Mononuclear cell (primary cell): ENCODE measurements at regions not wholly inside any gene's neighbourhood (a gene's known extent, or its start where the extent isn't known, plus 50 kb on each side); places are given as distances from the start of the nearest gene placed in this dataset.
"Not testable (repeated sequence)": the region's sequence is repeated elsewhere in the genome, so short reads cannot be mapped to it uniquely, and the experiment has no call there.

ENCODE experiments used
- H3K27me3 ChIP-seq: 2 replicates; pipeline ENCODE4 v1.6.0; 2011; ENCODE audit warnings: low read length, control low read depth; ENCODE audit not compliant: insufficient read depth
- H3K4me1 ChIP-seq: 2 replicates; pipeline ENCODE4 v1.5.1; 2011; ENCODE audit warnings: mild to moderate bottlenecking, low read length, control low read depth; ENCODE audit not compliant: insufficient read depth
- H3K4me3 ChIP-seq: 2 replicates; pipeline ENCODE4 v1.5.1; 2011; ENCODE audit warnings: mild to moderate bottlenecking, low read length, moderate library complexity
- H3K9me3 ChIP-seq: 2 replicates; pipeline ENCODE4 v1.5.1; 2011; ENCODE audit warnings: low read depth, mild to moderate bottlenecking, control low read depth, low read length

- Histone ChIP-seq H3K27me3 (no peaks in the 10 kb centered on the region), H3K9me3 (no peaks in the 10 kb centered on the region), H3K4me1 (no peaks in the 10 kb centered on the region), H3K4me3 (no peak overlapping the region)
Measured at GRCh38 chr21:24634749-24635148, 972.5 kb downstream of the MRPL39 start.

GRCh38 chr21:24628536-24628935 is 978.7 kb downstream of the MRPL39 start:
- no peaks in the 10 kb centered on the region for H3K27me3 ChIP-seq
- no peaks in the 10 kb centered on the region for H3K9me3 ChIP-seq
- no peaks in the 10 kb centered on the region for H3K4me1 ChIP-seq
- H3K4me3 ChIP-seq: no peak overlapping the region

GRCh38 chr21:24628046-24628445 is 979.2 kb downstream of the MRPL39 start:
- Histone ChIP-seq H3K4me1 (no peaks in the 10 kb centered on the region), H3K27me3 (no peaks in the 10 kb centered on the region), H3K9me3 (no peaks in the 10 kb centered on the region), H3K4me3 (no peak overlapping the region)

GRCh38 chr21:24617819-24618218 is 989.5 kb downstream of the MRPL39 start:
- no peaks in the 10 kb centered on the region for H3K4me1 ChIP-seq
- no peak overlapping the region for H3K4me3 ChIP-seq
- H3K27me3 ChIP-seq: no peaks in the 10 kb centered on the region
- H3K9me3 ChIP-seq: no peaks in the 10 kb centered on the region

GRCh38 chr21:24594082-24594481 is 1013.2 kb downstream of the MRPL39 start:
- H3K4me3 ChIP-seq: no peak overlapping the region
- no peaks in the 10 kb centered on the region for H3K27me3 ChIP-seq
- H3K4me1 ChIP-seq: no peaks in the 10 kb centered on the region
- no peaks in the 10 kb centered on the region for H3K9me3 ChIP-seq

GRCh38 chr21:24590261-24590660 is 1017.0 kb downstream of the MRPL39 start:
- no peaks in the 10 kb centered on the region for H3K9me3 ChIP-seq
- no peaks in the 10 kb centered on the region for H3K27me3 ChIP-seq
- no peak overlapping the region for H3K4me3 ChIP-seq
- H3K4me1 ChIP-seq: no peaks in the 10 kb centered on the region

- H3K9me3 ChIP-seq: no peaks in the 10 kb centered on the region
Measured at GRCh38 chr21:24583473-24583872, 1023.8 kb downstream of the MRPL39 start.

GRCh38 chr21:24577301-24577700 is 1030.0 kb downstream of the MRPL39 start:
- Histone ChIP-seq H3K27me3 (no peaks in the 10 kb centered on the region), H3K4me1 (no peaks in the 10 kb centered on the region), H3K4me3 (no peak overlapping the region), H3K9me3 (no peaks in the 10 kb centered on the region)

More at GRCh38 chr21:24583473-24583872, 1023.8 kb downstream of the MRPL39 start:
- Histone ChIP-seq H3K4me3 (no peak overlapping the region), H3K4me1 (no peaks in the 10 kb centered on the region), H3K27me3 (no peaks in the 10 kb centered on the region)

GRCh38 chr21:24561291-24561690 is 1046.0 kb downstream of the MRPL39 start:
- Histone ChIP-seq H3K9me3 (no peaks in the 10 kb centered on the region), H3K4me3 (no peak overlapping the region)

GRCh38 chr21:24552491-24552890 is 1054.8 kb downstream of the MRPL39 start:
- no peaks in the 10 kb centered on the region for H3K27me3 ChIP-seq
- no peaks in the 10 kb centered on the region for H3K9me3 ChIP-seq
- no peak overlapping the region for H3K4me3 ChIP-seq
- no peaks in the 10 kb centered on the region for H3K4me1 ChIP-seq

More at GRCh38 chr21:24561291-24561690, 1046.0 kb downstream of the MRPL39 start:
- Histone ChIP-seq H3K27me3 (no peaks in the 10 kb centered on the region), H3K4me1 (no peaks in the 10 kb centered on the region)

- H3K4me3 ChIP-seq: no peak overlapping the region
- no peaks in the 10 kb centered on the region for H3K27me3 ChIP-seq
- H3K9me3 ChIP-seq: no peaks in the 10 kb centered on the region
- no peaks in the 10 kb centered on the region for H3K4me1 ChIP-seq
Measured at GRCh38 chr21:24545807-24546361, 1061.4 kb downstream of the MRPL39 start.

- Histone ChIP-seq H3K9me3 (no peaks in the 10 kb centered on the region), H3K4me3 (no peak overlapping the region), H3K4me1 (no peaks in the 10 kb centered on the region), H3K27me3 (no peaks in the 10 kb centered on the region)
Measured at GRCh38 chr21:24514081-24514733, 1093.1 kb downstream of the MRPL39 start.

- no peaks in the 10 kb centered on the region for H3K4me1 ChIP-seq
- no peaks in the 10 kb centered on the region for H3K9me3 ChIP-seq
- H3K4me3 ChIP-seq: no peak overlapping the region
- no peaks in the 10 kb centered on the region for H3K27me3 ChIP-seq
Measured at GRCh38 chr21:24509131-24509530, 1098.2 kb downstream of the MRPL39 start.

- Histone ChIP-seq H3K4me3 (no peak overlapping the region), H3K9me3 (no peaks in the 10 kb centered on the region), H3K27me3 (no peaks in the 10 kb centered on the region), H3K4me1 (no peaks in the 10 kb centered on the region)
Measured at GRCh38 chr21:24486973-24487372, 1120.3 kb downstream of the MRPL39 start.

GRCh38 chr21:24483361-24483760 is 1123.9 kb downstream of the MRPL39 start:
- not testable (repeated sequence) for H3K27me3 ChIP-seq, H3K9me3 ChIP-seq, H3K4me1 ChIP-seq, H3K4me3 ChIP-seq

GRCh38 chr21:24470852-24471251 is 1136.4 kb downstream of the MRPL39 start:
- H3K9me3 ChIP-seq: no peaks in the 10 kb centered on the region
- H3K4me1 ChIP-seq: no peaks in the 10 kb centered on the region
- H3K4me3 ChIP-seq: no peak overlapping the region
- no peaks in the 10 kb centered on the region for H3K27me3 ChIP-seq
